ENCODE measurements at regions not wholly inside any gene's neighbourhood (a gene's known extent, or its start where the extent isn't known, plus 50 kb on each side); places are given as distances from the start of the nearest gene placed in this dataset.

- TF ChIP-seq CTCF (IDR thresholded peaks at IDR 0.05) (no peak), POLR2A (IDR thresholded peaks at IDR 0.05) (no peak)
Measured at GRCh38 chr18:55651236-55651635, 63.2 kb upstream of the TCF4 start.
